ENCODE measurements at regions not wholly inside any gene's neighbourhood (a gene's known extent, or its start where the extent isn't known, plus 50 kb on each side); places are given as distances from the start of the nearest gene placed in this dataset.

- TF ChIP-seq POLR2AphosphoS5 (IDR thresholded peaks at IDR 0.05; ENCODE audit: borderline replicate concordance, low read depth, low read length) (no peak), EZH2 (IDR thresholded peaks at IDR 0.05) (no peak), FOXP2 (optimal IDR thresholded peaks at IDR 0.05; ENCODE audit: control extremely low read depth, extremely low read length, insufficient read depth) (no peak)
Observed at GRCh38 chr2:151178207-151178606, 83.5 kb downstream of the RBM43 start.
